A673 (cell line): ENCODE measurements at regions not wholly inside any gene's neighbourhood (a gene's known extent, or its start where the extent isn't known, plus 50 kb on each side); places are given as distances from the start of the nearest gene placed in this dataset.

ENCODE experiments used
- BruUV-seq: library from RNA; stranded (reverse); fragments of 400-500 nt; replicated peaks from 2 replicates; lab custom pipeline; 2021; lab: Mats Ljungman, UMichigan
- CTCF ChIA-PET: fragments of 300-600 bp; sonication (Branson Sonifier 250); formaldehyde crosslinking; loops from one replicate; lab custom pipeline; 2022; ENCODE audit warnings: antibody characterized with exemption; lab: Charles Lee
- POLR2A ChIA-PET: fragments of 300-600 bp; sonication (Branson Sonifier 250); formaldehyde crosslinking; loops from one replicate; lab custom pipeline; 2022; ENCODE audit warnings: antibody characterized with exemption; ENCODE audit not compliant: low non-redundant PET; lab: Charles Lee
- DNase-seq: peaks from one replicate; pipeline ENCODE4 v3.0.0-alpha.2; 2015; ENCODE audit warnings: low spot score
- H3K27ac ChIP-seq: fragments of 200-600 bp; sonication (generic); 2 replicates; pipeline ENCODE4 v1.5.1; 2016; ENCODE audit warnings: mixed run types, low read depth, mild to moderate bottlenecking, mixed read lengths, antibody characterized with exemption, low read length; ENCODE audit not compliant: poor library complexity, severe bottlenecking
- H3K27me3 ChIP-seq: fragments of 200-600 bp; sonication (generic); replicated peaks from 2 replicates; pipeline ENCODE4 v1.6.1; 2017; ENCODE audit warnings: mixed run types, low read depth, mild to moderate bottlenecking, mixed read lengths, antibody characterized with exemption, low read length; ENCODE audit not compliant: insufficient read depth, poor library complexity
- H3K36me3 ChIP-seq: fragments of 200-600 bp; sonication (generic); 2 replicates; pipeline ENCODE4 v1.6.1; 2016; ENCODE audit warnings: mixed run types, mild to moderate bottlenecking, mixed read lengths, antibody characterized with exemption, low read length; ENCODE audit not compliant: insufficient read depth, poor library complexity, severe bottlenecking
- H3K4me1 ChIP-seq: fragments of 200-600 bp; sonication (generic); 2 replicates; pipeline ENCODE4 v1.6.1; 2017; ENCODE audit warnings: mixed run types, mild to moderate bottlenecking, mixed read lengths, antibody characterized with exemption, low read length; ENCODE audit not compliant: insufficient read depth, poor library complexity, severe bottlenecking
- H3K4me3 ChIP-seq: fragments of 200-600 bp; sonication (generic); 2 replicates; pipeline ENCODE4 v1.5.1; 2016; ENCODE audit warnings: low read depth, mixed run types, mild to moderate bottlenecking, mixed read lengths, low read length; ENCODE audit not compliant: poor library complexity, severe bottlenecking
- H3K9me3 ChIP-seq: fragments of 200-600 bp; sonication (generic); 2 replicates; pipeline ENCODE4 v1.6.1; 2016; ENCODE audit warnings: mixed run types, low read depth, mild to moderate bottlenecking, mixed read lengths, antibody characterized with exemption, low read length; ENCODE audit not compliant: poor library complexity, severe bottlenecking
- EZH2 ChIP-seq: fragments of 200-600 bp; sonication (generic); IDR thresholded peaks from 2 replicates; pipeline ENCODE4 v1.6.1; 2017; ENCODE audit warnings: borderline replicate concordance, low read depth, mild to moderate bottlenecking, mixed read lengths, antibody characterized with exemption, low read length; ENCODE audit not compliant: poor library complexity, severe bottlenecking
- intact Hi-C: fragments of 100-400 bp; cut with micrococcal nuclease; formaldehyde crosslinking; loops from one replicate; pipeline ENCODE4 v1.10.0; 2022; ENCODE audit not compliant: unreplicated experiment
- TF ChIP-seq, protein P1 (sequence below): fragments of 300-800, 200-600 bp; sonication (generic); conservative IDR thresholded peaks from 2 replicates; pipeline ENCODE4 v1.5.1; 2017; ENCODE audit warnings: low read depth, mild to moderate bottlenecking, antibody characterized with exemption, low read length, moderate library complexity, mixed read lengths

DNA sequence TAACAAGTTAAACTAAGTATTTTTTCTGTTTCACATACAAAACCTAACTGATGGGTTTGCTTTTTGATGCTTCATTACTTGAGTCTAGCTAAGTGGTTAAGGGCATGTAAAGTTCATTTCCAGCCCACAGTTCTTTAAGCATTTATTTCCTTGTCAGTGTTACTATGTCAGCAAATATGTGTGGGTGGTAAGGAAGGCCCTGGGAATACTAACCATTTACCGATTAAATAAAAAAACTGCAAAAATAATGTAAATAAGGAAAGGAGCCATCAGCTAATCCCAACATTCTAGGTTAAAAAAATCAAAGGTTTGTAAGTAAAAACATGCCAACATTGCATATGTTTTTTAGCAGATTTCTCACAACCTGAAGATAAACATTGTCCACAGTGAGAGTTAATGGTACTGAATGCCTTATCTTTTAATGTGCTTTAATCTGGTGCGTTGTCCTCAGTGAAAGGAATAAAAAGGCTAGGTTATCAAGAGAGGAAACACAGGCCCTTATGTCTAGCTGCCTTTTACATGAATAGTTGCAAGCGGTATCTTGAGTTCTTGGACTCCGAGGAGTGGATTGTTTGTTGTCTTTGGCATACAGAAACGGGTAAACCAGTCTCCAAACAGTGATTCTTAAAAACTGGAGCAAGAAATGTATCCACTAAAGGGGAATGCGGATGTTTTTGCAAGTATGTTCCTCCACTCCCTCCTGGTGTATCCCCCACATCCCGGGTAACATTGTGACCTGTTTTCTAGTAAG is 949.6 kb upstream of the SLC10A2 start:
- no peak overlapping the region for H3K4me3 ChIP-seq
- no peak overlapping the region for H3K27ac ChIP-seq
- TF ChIP-seq, protein P1, sequence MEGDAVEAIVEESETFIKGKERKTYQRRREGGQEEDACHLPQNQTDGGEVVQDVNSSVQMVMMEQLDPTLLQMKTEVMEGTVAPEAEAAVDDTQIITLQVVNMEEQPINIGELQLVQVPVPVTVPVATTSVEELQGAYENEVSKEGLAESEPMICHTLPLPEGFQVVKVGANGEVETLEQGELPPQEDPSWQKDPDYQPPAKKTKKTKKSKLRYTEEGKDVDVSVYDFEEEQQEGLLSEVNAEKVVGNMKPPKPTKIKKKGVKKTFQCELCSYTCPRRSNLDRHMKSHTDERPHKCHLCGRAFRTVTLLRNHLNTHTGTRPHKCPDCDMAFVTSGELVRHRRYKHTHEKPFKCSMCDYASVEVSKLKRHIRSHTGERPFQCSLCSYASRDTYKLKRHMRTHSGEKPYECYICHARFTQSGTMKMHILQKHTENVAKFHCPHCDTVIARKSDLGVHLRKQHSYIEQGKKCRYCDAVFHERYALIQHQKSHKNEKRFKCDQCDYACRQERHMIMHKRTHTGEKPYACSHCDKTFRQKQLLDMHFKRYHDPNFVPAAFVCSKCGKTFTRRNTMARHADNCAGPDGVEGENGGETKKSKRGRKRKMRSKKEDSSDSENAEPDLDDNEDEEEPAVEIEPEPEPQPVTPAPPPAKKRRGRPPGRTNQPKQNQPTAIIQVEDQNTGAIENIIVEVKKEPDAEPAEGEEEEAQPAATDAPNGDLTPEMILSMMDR: no peak
- TF ChIP-seq EZH2: no peak
- CTCF ChIA-PET: no interaction called here
- H3K27me3 ChIP-seq: peaks cover 29% of the 10 kb centered on the region
- no peaks in the 10 kb centered on the region for H3K4me1 ChIP-seq
- intact Hi-C loops: no loop called here
- DNase-seq: no peak
- POLR2A ChIA-PET: no interaction called here
- no peaks in the 10 kb centered on the region for H3K9me3 ChIP-seq
- no TSS peak for BruUV-seq
- no peaks in the 10 kb centered on the region for H3K36me3 ChIP-seq

- H3K4me3 ChIP-seq: no peak overlapping the region
- no peaks in the 10 kb centered on the region for H3K9me3 ChIP-seq
- CTCF ChIA-PET: no interaction called here
- no peaks in the 10 kb centered on the region for H3K36me3 ChIP-seq
- H3K4me1 ChIP-seq: no peaks in the 10 kb centered on the region
- peaks cover 32% of the 10 kb centered on the region for H3K27me3 ChIP-seq
- DNase-seq: no peak
- intact Hi-C loops: no loop called here
- no peak overlapping the region for H3K27ac ChIP-seq
- POLR2A ChIA-PET: no interaction called here
- BruUV-seq: no TSS peak
- TF ChIP-seq, protein P1: no peak
- TF ChIP-seq EZH2: no peak
Observed at GRCh38 chr13:104014803-104015645, 948.8 kb upstream of the SLC10A2 start.

- Histone ChIP-seq H3K4me3 (no peak overlapping the region), H3K27ac (no peak overlapping the region), H3K27me3 (peaks cover 41% of the 10 kb centered on the region), H3K9me3 (no peaks in the 10 kb centered on the region), H3K4me1 (no peaks in the 10 kb centered on the region), H3K36me3 (no peaks in the 10 kb centered on the region)
- intact Hi-C loops: no loop called here
- TF ChIP-seq, protein P1: no peak
- TF ChIP-seq EZH2: no peak
- no TSS peak for BruUV-seq
- ChIA-PET POLR2A (no interaction called here), CTCF (no interaction called here)
- no peak for DNase-seq
Observed at GRCh38 chr13:104011505-104012241, 945.5 kb upstream of the SLC10A2 start.
